ENCODE measurements at regions not wholly inside any gene's neighbourhood (a gene's known extent, or its start where the extent isn't known, plus 50 kb on each side); places are given as distances from the start of the nearest gene placed in this dataset.

DNA sequence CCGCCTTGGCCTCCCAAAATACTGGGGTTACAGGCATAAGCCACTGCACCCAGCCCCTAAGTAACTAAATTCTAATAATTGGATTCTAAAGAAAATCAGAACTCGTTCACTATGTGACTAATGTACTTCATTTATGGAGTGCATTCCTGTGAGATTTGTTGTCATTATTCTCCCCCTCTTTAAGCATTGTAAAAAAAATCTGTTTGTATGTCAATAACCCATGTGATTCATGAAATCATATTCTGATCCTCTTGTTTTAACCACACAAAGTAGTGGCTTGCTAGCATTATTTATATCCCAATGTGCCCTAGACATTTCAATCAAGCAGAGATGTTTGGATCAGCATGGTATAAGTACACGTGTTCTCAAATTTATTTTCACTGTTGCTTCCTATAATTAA lies 78.2 kb upstream of the OSBPL8 start:
- no peak for DNase-seq (ENCODE audit: low spot score in 2 of 2)
- Mint-ChIP-seq H3K9me3 (no peaks in the 10 kb centered on the region), H3K4me3 (no peak overlapping the region), H3K27ac (ENCODE audit: low read depth) (no peak overlapping the region), H3K27me3 (no peaks in the 10 kb centered on the region), H3K4me1 (no peaks in the 10 kb centered on the region), H3K36me3 (ENCODE audit: insufficient read depth) (no peaks in the 10 kb centered on the region)
- ATAC-seq (replicated peaks; ENCODE audit: extremely low read depth, poor library complexity, severe bottlenecking), result no peak

- ATAC-seq (replicated peaks; ENCODE audit: extremely low read depth, poor library complexity, severe bottlenecking) (no peak), DNase-seq (ENCODE audit: low spot score in 2 of 2) (no peak)
- no peaks in the 10 kb centered on the region for H3K27me3 Mint-ChIP-seq
- no peak overlapping the region for H3K4me3 Mint-ChIP-seq
- H3K27ac Mint-ChIP-seq (ENCODE audit: low read depth), result no peak overlapping the region
- H3K9me3 Mint-ChIP-seq, result no peaks in the 10 kb centered on the region
- H3K36me3 Mint-ChIP-seq (ENCODE audit: insufficient read depth), result no peaks in the 10 kb centered on the region
- no peaks in the 10 kb centered on the region for H3K4me1 Mint-ChIP-seq
These were observed 80.1 kb upstream of the OSBPL8 start for GRCh38 chr12:76639646-76640045.

GRCh38 chr12:76641073-76641472 lies 81.5 kb upstream of the OSBPL8 start:
- DNase-seq (ENCODE audit: low spot score in 2 of 2) (no peak), ATAC-seq (replicated peaks; ENCODE audit: extremely low read depth, poor library complexity, severe bottlenecking) (no peak)
- Mint-ChIP-seq H3K9me3 (no peaks in the 10 kb centered on the region), H3K36me3 (ENCODE audit: insufficient read depth) (peaks cover 1% of the 10 kb centered on the region), H3K27me3 (no peaks in the 10 kb centered on the region), H3K4me1 (no peaks in the 10 kb centered on the region), H3K4me3 (no peak overlapping the region), H3K27ac (ENCODE audit: low read depth) (peak overlapping the region; percentile 38)

DNA sequence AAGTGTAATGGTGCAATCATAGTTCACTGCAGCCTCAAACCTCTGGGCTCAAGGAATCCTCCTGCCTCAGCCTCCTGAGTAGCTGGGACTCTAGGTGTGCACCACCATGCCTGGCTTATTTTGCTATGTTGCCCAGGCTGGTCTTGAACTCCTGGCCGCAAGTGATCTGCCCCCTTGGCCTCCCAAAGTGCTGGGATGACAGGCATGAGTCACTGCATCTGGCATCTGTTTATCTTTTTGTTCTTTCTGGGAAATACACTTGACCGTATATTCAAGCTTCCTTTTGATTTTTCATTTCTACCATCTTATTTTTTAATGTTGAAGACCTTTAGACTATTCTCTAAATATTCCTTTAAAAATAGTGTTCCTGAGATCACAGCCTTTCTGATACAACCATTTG lies 82.4 kb upstream of the OSBPL8 start:
- H3K4me1 Mint-ChIP-seq, result no peaks in the 10 kb centered on the region
- H3K27ac Mint-ChIP-seq (ENCODE audit: low read depth), result no peak overlapping the region
- H3K9me3 Mint-ChIP-seq, result no peaks in the 10 kb centered on the region
- no peak for DNase-seq (ENCODE audit: low spot score in 2 of 2)
- H3K27me3 Mint-ChIP-seq, result no peaks in the 10 kb centered on the region
- no peak for ATAC-seq (replicated peaks; ENCODE audit: extremely low read depth, poor library complexity, severe bottlenecking)
- H3K4me3 Mint-ChIP-seq, result no peak overlapping the region
- H3K36me3 Mint-ChIP-seq (ENCODE audit: insufficient read depth), result peaks cover 1% of the 10 kb centered on the region

GRCh38 chr12:76643438-76643837 lies 83.9 kb upstream of the OSBPL8 start:
- Mint-ChIP-seq H3K27ac (ENCODE audit: low read depth) (no peak overlapping the region), H3K27me3 (no peaks in the 10 kb centered on the region), H3K9me3 (no peaks in the 10 kb centered on the region), H3K36me3 (ENCODE audit: insufficient read depth) (peaks cover 1% of the 10 kb centered on the region), H3K4me1 (no peaks in the 10 kb centered on the region), H3K4me3 (no peak overlapping the region)
- ATAC-seq (replicated peaks; ENCODE audit: extremely low read depth, poor library complexity, severe bottlenecking), result no peak
- DNase-seq (ENCODE audit: low spot score in 2 of 2), result no peak

DNA sequence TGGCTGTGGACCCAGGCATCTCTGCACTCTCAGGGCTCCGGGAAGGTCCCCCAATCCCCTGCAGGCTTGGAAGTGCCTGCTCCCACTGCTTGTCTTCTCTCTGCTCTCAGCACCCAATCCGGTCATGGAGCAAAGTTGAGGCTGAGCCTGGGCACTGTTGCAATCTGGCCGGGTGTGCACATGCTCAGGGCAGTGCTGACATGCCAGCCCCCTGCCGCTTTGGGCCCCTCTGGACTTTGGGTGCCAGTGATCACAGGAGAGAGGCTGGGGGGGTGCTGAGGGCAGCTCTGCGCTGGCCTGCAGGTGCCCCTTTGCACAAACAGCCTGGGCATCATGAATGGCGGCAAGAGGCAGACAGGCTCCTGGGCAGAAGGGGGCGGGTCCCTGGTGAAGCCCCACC lies 85.4 kb upstream of the OSBPL8 start:
- ATAC-seq (replicated peaks; ENCODE audit: extremely low read depth, poor library complexity, severe bottlenecking) (no peak), DNase-seq (ENCODE audit: low spot score in 2 of 2) (no peak)
- Mint-ChIP-seq H3K27me3 (peaks cover 3% of the 10 kb centered on the region), H3K4me1 (no peaks in the 10 kb centered on the region), H3K9me3 (no peaks in the 10 kb centered on the region), H3K4me3 (no peak overlapping the region), H3K27ac (ENCODE audit: low read depth) (no peak overlapping the region), H3K36me3 (ENCODE audit: insufficient read depth) (peaks cover 1% of the 10 kb centered on the region)

GRCh38 chr12:76645934-76646333 lies 86.4 kb upstream of the OSBPL8 start:
- no peak for DNase-seq (ENCODE audit: low spot score in 2 of 2)
- Mint-ChIP-seq H3K27ac (ENCODE audit: low read depth) (no peak overlapping the region), H3K36me3 (ENCODE audit: insufficient read depth) (peaks cover 1% of the 10 kb centered on the region), H3K4me3 (no peak overlapping the region), H3K4me1 (no peaks in the 10 kb centered on the region), H3K27me3 (peaks cover 9% of the 10 kb centered on the region), H3K9me3 (no peaks in the 10 kb centered on the region)
- no peak for ATAC-seq (replicated peaks; ENCODE audit: extremely low read depth, poor library complexity, severe bottlenecking)

DNA sequence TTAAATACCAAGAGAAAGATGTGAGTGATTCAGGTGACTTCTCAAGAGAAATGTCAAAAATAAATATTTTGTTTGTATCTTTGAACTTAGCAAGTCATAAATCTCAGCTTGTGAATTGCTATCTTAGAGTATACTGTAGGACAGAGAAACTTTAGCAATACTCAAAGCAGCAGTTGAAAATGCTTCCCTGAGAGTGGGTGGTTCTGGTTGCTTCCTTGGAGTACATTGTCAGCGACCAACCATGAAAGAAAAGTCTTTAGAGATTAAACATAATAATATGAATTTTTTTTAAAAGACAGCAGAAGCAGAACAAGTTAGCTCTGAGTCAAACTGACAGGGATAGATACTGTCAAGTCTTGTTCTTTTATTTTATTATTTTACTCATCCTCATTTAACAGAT lies 86.8 kb upstream of the OSBPL8 start:
- no peaks in the 10 kb centered on the region for H3K4me1 Mint-ChIP-seq
- ATAC-seq (replicated peaks; ENCODE audit: extremely low read depth, poor library complexity, severe bottlenecking) (no peak), DNase-seq (ENCODE audit: low spot score in 2 of 2) (no peak)
- H3K27me3 Mint-ChIP-seq, result peaks cover 13% of the 10 kb centered on the region
- peaks cover 1% of the 10 kb centered on the region for H3K36me3 Mint-ChIP-seq (ENCODE audit: insufficient read depth)
- no peaks in the 10 kb centered on the region for H3K9me3 Mint-ChIP-seq
- H3K27ac Mint-ChIP-seq (ENCODE audit: low read depth), result no peak overlapping the region
- no peak overlapping the region for H3K4me3 Mint-ChIP-seq

DNA sequence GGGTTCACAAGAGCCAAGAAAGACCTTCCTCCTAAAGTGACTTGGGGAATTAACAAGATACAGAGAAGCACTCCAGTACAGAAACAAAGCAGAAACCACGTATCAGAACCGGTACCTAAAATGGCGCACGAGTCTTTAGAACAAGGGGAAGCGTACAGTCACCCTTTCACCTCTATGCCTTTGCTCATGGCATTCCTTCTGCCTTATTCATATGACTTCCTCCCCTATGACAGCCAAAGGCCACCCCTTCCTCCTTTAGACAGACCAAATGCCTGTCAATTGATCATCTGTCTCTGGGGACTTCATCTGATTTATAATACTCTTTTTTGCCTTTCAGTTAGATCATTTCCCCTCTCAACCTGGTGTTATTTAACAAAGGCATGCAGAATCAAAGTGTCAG lies 89.5 kb upstream of the OSBPL8 start:
- peaks cover 31% of the 10 kb centered on the region for H3K27me3 Mint-ChIP-seq

GRCh38 chr12:76652402-76652801 lies 92.8 kb upstream of the OSBPL8 start:
- H3K9me3 Mint-ChIP-seq, result no peaks in the 10 kb centered on the region
- no peak overlapping the region for H3K4me3 Mint-ChIP-seq
- no peaks in the 10 kb centered on the region for H3K4me1 Mint-ChIP-seq
- H3K36me3 Mint-ChIP-seq (ENCODE audit: insufficient read depth), result no peaks in the 10 kb centered on the region
- no peak for DNase-seq (ENCODE audit: low spot score in 2 of 2)
- no peak overlapping the region for H3K27ac Mint-ChIP-seq (ENCODE audit: low read depth)
- ATAC-seq (replicated peaks; ENCODE audit: extremely low read depth, poor library complexity, severe bottlenecking), result no peak
- H3K27me3 Mint-ChIP-seq, result peaks cover 61% of the 10 kb centered on the region

More for the DNA sequence above, 89.5 kb upstream of the OSBPL8 start:
- Mint-ChIP-seq H3K4me1 (no peaks in the 10 kb centered on the region), H3K4me3 (no peak overlapping the region), H3K36me3 (ENCODE audit: insufficient read depth) (peaks cover 1% of the 10 kb centered on the region), H3K9me3 (no peaks in the 10 kb centered on the region), H3K27ac (ENCODE audit: low read depth) (no peak overlapping the region)
- DNase-seq (ENCODE audit: low spot score in 2 of 2) (no peak), ATAC-seq (replicated peaks; ENCODE audit: extremely low read depth, poor library complexity, severe bottlenecking) (no peak)

GRCh38 chr12:76653342-76653741 lies 93.8 kb upstream of the OSBPL8 start:
- ATAC-seq (replicated peaks; ENCODE audit: extremely low read depth, poor library complexity, severe bottlenecking) (no peak), DNase-seq (ENCODE audit: low spot score in 2 of 2) (no peak)
- Mint-ChIP-seq H3K4me1 (no peaks in the 10 kb centered on the region), H3K36me3 (ENCODE audit: insufficient read depth) (no peaks in the 10 kb centered on the region), H3K27me3 (peaks cover 71% of the 10 kb centered on the region), H3K27ac (ENCODE audit: low read depth) (no peak overlapping the region), H3K9me3 (no peaks in the 10 kb centered on the region), H3K4me3 (no peak overlapping the region)

GRCh38 chr12:76664731-76665130 lies 99.2 kb upstream of the ZDHHC17 start:
- H3K9me3 Mint-ChIP-seq, result no peaks in the 10 kb centered on the region
- H3K36me3 Mint-ChIP-seq (ENCODE audit: insufficient read depth), result no peaks in the 10 kb centered on the region
- no peak for DNase-seq (ENCODE audit: low spot score in 2 of 2)
- H3K4me1 Mint-ChIP-seq, result peaks cover 10% of the 10 kb centered on the region
- no peak for ATAC-seq (replicated peaks; ENCODE audit: extremely low read depth, poor library complexity, severe bottlenecking)
- no peak overlapping the region for H3K27ac Mint-ChIP-seq (ENCODE audit: low read depth)
- no peak overlapping the region for H3K4me3 Mint-ChIP-seq
- peaks cover 57% of the 10 kb centered on the region for H3K27me3 Mint-ChIP-seq

DNA sequence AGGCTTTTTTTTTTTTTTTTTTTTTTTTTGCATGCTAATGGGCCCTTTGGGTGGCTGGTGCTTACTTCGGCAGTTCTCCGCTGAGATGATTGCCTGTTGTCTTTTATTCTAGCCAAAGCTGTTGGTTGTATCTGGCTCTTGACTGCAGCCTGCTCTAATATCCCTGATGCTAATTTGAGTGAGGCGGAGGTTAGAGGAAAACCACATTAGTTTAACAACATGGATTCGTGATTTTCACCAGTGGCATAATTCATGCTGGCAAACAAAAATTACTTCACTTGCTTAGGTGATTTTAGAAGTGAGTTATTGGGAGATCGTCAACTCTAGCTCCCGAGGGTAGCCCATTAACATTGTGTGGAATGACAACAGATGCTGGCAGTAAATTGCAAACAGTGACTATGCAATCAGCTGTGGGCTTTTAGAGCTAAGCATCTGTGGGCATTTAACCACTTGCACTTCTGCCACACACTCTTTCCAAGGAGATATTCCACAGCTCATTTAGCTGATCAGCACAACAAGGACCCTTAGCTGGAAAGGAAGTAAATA lies 97.6 kb upstream of the ZDHHC17 start:
- no peak overlapping the region for H3K27ac Mint-ChIP-seq (ENCODE audit: low read depth)

DNA sequence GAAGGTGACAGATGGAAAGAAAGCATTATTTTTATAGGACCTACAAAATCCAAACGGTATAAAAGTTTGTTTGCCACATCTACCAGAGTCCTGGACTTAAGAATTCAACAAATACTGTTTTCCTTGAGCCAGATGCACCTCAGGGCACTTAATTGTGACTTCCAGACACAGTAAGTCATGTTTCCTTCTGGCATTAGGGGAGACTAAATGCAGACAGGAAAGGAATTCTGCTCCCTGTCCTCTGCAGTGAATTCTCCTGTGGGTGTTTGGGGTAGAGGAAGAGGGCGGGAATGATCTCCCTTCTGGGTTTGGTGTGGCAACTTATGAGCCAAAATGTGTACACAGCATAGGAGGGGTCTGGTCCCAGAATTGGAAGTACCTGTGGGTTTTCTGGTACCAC lies 93.9 kb upstream of the ZDHHC17 start:
- Mint-ChIP-seq H3K27me3 (peaks cover 34% of the 10 kb centered on the region), H3K36me3 (ENCODE audit: insufficient read depth) (no peaks in the 10 kb centered on the region), H3K4me1 (peaks cover 10% of the 10 kb centered on the region), H3K27ac (ENCODE audit: low read depth) (no peak overlapping the region), H3K4me3 (no peak overlapping the region), H3K9me3 (no peaks in the 10 kb centered on the region)
- DNase-seq (ENCODE audit: low spot score in 2 of 2), result no peak
- no peak for ATAC-seq (replicated peaks; ENCODE audit: extremely low read depth, poor library complexity, severe bottlenecking)

More for the DNA sequence above, 97.6 kb upstream of the ZDHHC17 start:
- no peak for DNase-seq (ENCODE audit: low spot score in 2 of 2)
- Mint-ChIP-seq H3K9me3 (no peaks in the 10 kb centered on the region), H3K27me3 (peaks cover 51% of the 10 kb centered on the region), H3K4me1 (peaks cover 10% of the 10 kb centered on the region), H3K36me3 (ENCODE audit: insufficient read depth) (no peaks in the 10 kb centered on the region), H3K4me3 (no peak overlapping the region)
- ATAC-seq (replicated peaks; ENCODE audit: extremely low read depth, poor library complexity, severe bottlenecking), result no peak

All from central memory CD8-positive, alpha-beta T cell (primary cell).